Activated CD8-positive, alpha-beta memory T cell treated with anti-CD3 and anti-CD28 coated beads for 24 hours (primary cell): ENCODE measurements at regions not wholly inside any gene's neighbourhood (a gene's known extent, or its start where the extent isn't known, plus 50 kb on each side); places are given as distances from the start of the nearest gene placed in this dataset.

Experiments used
- DNase-seq: peaks from one replicate; pipeline ENCODE4 v3.0.0-alpha.2; 2020

DNA sequence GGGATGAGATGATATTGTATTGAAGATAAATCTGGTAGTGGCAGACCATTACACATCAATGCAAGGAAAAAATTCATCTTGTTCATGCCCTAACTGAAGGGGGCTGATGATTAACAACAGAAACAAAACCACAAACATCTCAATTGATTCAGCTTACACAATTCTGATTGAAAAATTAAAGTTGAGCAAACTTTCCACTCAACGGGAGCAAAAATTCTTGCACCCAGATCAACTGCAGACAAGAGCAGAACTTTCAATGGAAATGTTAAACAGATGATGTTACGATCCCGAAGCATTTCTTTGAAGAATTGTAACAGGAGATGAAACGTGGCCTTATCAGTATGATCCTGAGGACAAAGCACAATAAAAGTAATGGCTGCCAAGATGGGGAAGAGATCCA, 172.4 kb upstream of the SOX5 start:
- DNase-seq, result no peak

GRCh38 chr12:24118668-24119067, 169.2 kb upstream of the SOX5 start:
- no peak for DNase-seq

- DNase-seq, result no peak
Observed at GRCh38 chr12:24116548-24116947, 167.1 kb upstream of the SOX5 start.

DNA sequence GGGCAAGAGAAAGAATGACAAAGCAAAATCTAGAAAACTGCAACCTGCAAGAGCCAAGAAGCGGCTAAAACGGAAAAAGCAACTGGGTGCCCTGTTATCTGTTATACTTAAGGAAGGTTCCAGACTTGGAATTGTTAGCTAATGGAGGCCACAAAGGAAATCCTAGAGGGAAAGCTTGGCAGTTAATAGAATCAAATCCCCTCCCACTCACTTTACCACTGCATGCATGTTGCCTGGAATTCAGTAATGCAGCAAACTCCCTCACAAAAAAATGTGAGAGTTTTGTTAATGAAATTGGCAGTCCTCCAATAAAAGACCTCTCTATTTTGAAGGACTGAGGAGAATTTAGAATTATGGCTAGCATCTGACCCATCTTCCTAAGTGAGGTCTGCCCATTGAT, 164.2 kb upstream of the SOX5 start:
- DNase-seq, result no peak

- no peak for DNase-seq
Observed at GRCh38 chr12:24111616-24112015, 162.1 kb upstream of the SOX5 start.

DNA sequence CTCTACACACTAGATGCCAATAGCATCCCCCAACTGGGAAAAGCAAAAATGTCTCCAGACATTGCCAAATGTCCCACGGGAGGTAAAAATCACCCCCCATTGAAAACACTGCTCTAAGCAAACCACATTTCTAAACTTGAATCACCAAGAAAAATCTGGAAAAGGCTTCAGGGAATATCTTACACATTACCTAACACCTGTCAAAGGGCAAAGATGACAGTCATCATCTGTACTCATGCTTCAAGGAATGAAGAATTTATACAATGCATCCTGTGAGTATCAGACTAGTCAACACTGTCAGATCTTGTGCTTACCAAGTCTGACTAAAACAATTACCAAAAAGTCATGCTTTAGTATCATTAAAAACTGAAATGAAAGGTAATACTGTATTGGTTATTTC, 161.6 kb upstream of the SOX5 start:
- no peak for DNase-seq

DNA sequence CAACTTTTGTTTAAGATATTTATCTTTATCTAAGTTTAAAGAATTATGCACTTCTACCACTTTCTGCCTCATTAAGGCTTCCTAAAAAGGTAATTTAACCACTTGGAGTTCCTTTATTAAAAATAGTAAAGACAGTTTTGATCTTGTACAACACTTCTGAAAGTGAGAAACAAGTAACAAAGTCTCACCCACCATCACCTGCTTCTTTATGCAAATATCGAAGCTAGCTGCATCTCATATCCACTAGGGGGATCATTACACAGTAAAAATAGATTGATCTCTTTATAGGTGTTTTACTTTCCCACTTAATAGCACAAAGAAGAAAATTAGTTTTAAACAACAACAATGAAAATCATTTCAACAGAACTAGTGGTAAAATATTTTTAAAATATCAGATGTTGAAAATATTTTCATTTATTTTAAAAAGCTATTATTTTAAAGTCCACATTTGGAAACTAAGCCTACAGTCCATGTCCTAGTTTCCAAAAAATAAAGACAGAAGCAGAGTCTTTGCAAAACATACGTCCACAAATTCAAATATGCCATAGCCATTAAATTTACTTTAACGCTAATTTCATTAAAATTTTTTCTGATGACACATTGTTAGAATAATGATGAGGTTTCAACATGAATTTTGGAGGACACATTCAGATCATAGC, 160.0 kb upstream of the SOX5 start:
- DNase-seq, result no peak

- DNase-seq, result no peak
Observed at GRCh38 chr12:24102676-24103075, 153.2 kb upstream of the SOX5 start.

DNA sequence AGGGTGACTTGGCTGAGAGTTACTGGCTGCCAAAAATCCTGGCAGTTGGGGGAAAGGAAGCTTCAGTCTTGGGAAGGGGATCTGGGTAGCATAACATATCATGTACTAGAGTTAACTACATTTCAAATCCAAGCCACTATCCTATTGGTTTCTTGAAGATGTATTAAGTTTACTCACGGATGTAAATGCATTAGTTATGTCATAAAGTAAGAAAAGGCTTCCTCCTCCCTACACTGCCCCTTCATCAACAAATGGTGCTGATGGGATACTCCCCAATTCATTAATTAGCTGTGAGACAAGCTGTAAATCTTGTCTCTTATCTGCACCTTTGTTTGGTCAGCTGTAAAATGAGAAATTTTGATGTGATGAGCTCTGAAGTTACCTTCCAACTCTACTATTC, 150.1 kb upstream of the SOX5 start:
- no peak for DNase-seq

GRCh38 chr12:24095245-24095644, 145.8 kb upstream of the SOX5 start:
- DNase-seq, result no peak

GRCh38 chr12:24089510-24089890, 140.0 kb upstream of the SOX5 start:
- DNase-seq, result no peak

DNA sequence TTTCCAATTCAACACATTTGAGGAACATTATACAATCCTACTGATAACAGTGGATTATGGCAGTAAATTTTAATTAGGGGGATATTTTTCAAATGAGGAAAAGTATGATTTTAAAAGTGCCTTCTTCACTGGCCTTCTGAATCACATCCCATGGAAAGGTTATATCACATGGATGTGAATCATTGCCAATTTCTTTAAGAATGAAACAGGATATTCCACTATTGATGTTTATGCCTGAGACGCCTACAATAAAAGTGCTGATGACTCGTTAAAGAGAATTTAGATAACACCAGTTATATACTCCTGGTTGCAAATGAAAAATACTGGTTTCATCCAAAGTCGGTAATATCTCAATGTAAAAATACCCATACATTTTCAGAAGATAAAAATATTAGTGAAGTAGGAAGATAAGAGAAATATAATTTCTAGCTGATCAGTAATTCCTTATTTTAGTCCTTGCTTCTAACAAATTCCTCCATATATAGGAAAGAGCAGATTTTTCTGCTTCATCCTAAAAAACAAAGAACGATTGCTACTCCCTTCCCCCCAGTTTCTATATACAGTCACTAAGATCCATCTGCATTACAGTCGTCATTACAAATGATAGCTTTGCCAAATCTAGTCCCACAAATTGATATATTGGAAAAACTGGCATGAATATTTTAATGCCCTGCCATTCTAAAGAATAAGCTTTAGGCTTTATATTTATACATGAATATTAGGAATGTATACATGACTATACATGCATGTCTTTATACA, 139.5 kb upstream of the SOX5 start:
- no peak for DNase-seq

DNA sequence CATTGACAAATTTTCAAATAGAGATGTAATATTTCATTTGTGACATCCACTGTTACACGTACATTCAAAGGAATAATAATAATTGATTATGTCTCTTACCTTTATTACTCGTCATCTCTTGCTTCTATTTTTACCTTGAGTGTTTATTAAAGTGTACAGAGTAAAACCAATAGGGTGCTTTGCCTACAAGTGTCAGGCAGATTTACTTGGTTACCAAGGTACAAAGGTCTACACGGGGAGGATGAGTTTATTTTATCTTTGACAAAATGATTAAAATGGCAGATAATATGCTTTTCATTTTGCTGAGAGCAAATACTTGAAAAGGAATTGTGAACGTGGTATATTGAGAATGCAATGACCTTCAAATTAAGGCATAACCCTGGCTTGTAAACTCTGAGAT, 137.8 kb upstream of the SOX5 start:
- DNase-seq, result no peak

DNA sequence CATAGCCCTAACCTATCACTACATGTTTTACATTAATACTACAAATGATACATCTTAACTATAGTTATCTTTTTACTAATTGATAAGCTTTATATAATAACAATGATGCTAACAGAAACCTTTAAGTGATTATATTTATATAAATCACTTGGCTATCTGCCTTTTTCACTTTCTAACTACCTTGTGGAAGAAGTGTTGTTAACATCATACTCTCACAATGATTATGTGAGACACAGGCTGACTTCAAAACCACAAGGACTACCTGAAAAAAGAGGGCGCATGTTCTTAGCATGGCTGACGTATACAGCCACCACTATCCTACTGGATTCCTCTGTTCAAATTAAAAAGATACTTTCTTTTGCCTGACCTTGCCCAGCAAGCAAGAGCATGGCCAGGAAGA, 135.3 kb upstream of the SOX5 start:
- DNase-seq, result no peak

DNA sequence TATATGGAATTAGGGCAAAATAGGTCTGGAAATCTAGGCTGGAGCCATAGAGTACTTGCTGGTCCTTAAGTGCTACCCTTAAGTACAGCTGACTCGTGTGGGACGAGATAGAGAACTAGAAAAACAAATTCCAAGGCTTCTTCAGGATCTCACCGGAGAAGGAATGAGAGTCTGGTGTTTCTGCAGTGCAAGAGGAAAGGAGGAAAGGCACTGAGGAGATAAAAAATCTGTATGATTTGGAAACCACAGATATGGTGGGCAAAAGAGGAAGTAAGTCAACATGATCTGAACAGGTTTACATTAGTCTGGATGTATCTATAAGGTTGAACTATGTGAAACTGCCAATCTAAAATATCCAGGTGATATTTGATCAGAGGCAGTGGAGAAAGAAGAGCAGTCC, 134.4 kb upstream of the SOX5 start:
- DNase-seq, result no peak

DNA sequence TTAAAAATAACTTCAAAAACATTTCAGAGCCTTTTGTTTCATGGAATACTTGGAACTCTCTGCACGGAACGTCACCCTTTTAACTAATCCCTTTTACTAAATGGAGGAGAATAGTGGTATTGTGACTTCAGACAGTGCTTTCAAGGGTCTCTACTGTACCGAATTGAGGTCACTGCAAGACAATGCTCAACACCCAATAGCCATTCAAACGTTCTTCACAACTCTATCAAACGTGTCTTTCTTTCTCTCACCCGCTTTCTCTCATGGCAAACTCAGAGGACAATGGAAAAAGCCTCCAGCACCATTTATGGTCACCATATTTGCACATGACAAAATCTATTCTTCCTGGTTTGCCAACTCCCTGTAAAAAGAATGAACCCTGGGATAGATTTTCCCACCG, 132.1 kb upstream of the SOX5 start:
- DNase-seq, result no peak

DNA sequence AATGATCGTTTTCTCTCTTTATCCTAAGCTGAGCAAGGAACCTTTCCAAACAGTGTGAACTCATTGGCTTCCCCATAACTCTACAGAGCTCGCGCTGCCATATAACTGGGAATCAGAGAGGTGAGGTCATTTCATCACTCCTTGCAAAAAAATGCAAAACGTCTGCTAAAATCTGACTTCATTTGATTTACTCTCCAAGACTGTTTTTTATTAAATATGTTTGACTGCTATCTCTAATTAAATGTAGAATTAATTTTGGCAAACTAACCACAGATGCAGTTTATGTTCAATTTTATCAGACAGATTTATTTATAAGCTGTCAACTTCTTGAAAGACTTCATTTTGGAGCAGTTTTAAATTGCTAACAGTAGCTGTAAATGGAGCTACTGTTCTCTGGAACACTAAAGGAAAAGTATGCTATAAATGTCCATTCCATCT, 131.6 kb upstream of the SOX5 start:
- DNase-seq, result no peak

GRCh38 chr12:24080465-24080864, 131.0 kb upstream of the SOX5 start:
- DNase-seq, result no peak

GRCh38 chr12:24079083-24079482, 129.6 kb upstream of the SOX5 start:
- DNase-seq, result no peak

GRCh38 chr12:24078318-24078765, 128.9 kb upstream of the SOX5 start:
- no peak for DNase-seq

- no peak for DNase-seq
Observed at GRCh38 chr12:24077161-24077560, 127.7 kb upstream of the SOX5 start.

DNA sequence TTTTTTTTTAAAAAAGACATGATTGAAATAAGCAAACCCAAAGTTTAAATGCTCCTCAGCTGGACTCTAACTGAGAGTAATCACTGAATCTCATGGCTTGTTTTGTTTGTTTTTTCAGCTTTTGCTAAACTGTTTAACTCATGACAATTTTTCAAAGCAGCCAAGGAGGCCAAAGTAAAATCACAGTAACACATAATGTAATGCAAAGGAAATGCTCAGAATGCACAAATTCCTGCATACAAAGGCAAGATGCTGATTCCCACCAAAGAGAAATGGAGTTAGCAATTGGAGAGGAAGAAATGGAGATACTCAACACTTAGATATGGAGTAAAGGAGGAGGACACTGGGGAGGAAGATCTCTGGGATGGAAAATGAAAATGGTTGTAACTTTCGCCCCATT, 126.2 kb upstream of the SOX5 start:
- no peak for DNase-seq

DNA sequence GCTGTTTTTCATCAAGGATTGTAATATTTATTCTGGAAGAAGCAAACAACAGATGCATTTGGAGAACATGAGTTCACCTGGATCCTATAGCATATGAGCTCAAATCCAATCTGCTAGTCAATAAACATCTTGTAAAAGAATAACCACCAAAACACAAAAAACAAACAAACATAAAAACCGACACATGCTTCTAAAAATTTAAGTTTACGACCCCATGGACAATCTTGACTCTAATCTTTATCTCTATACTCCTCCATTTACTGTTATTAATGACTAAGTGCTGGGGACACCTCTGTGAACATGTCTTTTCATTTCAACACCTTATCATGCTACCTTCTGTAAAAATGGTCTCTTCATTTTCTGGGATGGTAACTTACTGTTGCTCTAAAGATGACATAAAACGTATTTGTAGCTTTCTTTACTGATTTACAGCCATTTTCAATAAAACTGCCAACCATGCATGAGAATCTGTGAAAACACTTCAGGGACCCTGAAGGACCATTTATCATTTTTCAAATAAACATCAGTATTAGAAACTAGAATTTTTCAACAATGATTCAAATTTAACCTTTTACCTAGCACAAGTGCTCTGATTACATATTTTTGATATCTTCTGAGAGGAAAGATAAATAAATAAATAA, 123.8 kb upstream of the SOX5 start:
- no peak for DNase-seq

GRCh38 chr12:24072302-24072701, 122.8 kb upstream of the SOX5 start:
- no peak for DNase-seq
